Subcutaneous abdominal adipose tissue (tissue), 5 donors: ENCODE measurements at regions not wholly inside any gene's neighbourhood (a gene's known extent, or its start where the extent isn't known, plus 50 kb on each side); places are given as distances from the start of the nearest gene placed in this dataset.

Source experiments
- H3K27ac ChIP-seq: one replicate; pipeline ENCODE4 v1.7.0; 2013; ENCODE audit warnings: low read depth, mild to moderate bottlenecking, inconsistent platforms, low read length, moderate library complexity
- H3K27me3 ChIP-seq, 5 donors: one replicate each; pipeline ENCODE4 v1.7.0; 2013; ENCODE audit warnings: low read length in 5 of 5, inconsistent platforms in 1 of 5; ENCODE audit not compliant: control insufficient read depth in 5 of 5, insufficient read depth in 4 of 5
- H3K36me3 ChIP-seq, 5 donors: one replicate each; pipeline ENCODE4 v1.7.0; 2013; ENCODE audit warnings: low read length in 5 of 5; ENCODE audit not compliant: control insufficient read depth in 5 of 5, insufficient read depth in 5 of 5
- H3K4me1 ChIP-seq, 5 donors: one replicate each; pipeline ENCODE4 v1.7.0; 2013; ENCODE audit warnings: low read length in 5 of 5, mild to moderate bottlenecking in 3 of 5, moderate library complexity in 1 of 5; ENCODE audit not compliant: control insufficient read depth in 5 of 5, insufficient read depth in 5 of 5
- H3K4me3 ChIP-seq, 5 donors: one replicate each; pipeline ENCODE4 v1.7.0; 2013; ENCODE audit warnings: low read length in 5 of 5, low read depth in 1 of 5
- H3K9ac ChIP-seq, 5 donors: one replicate each; pipeline ENCODE4 v1.7.0; 2013; ENCODE audit warnings: low read length in 5 of 5, mild to moderate bottlenecking in 4 of 5, moderate library complexity in 3 of 5
- H3K9me3 ChIP-seq, 5 donors: one replicate each; pipeline ENCODE4 v1.7.0; 2013; ENCODE audit warnings: low read length in 5 of 5; ENCODE audit not compliant: control insufficient read depth in 5 of 5
- donor health status: healthy.
- donor health status: healthy.
- donor health status: healthy.
- donor health status: healthy.
- donor health status: healthy.

DNA sequence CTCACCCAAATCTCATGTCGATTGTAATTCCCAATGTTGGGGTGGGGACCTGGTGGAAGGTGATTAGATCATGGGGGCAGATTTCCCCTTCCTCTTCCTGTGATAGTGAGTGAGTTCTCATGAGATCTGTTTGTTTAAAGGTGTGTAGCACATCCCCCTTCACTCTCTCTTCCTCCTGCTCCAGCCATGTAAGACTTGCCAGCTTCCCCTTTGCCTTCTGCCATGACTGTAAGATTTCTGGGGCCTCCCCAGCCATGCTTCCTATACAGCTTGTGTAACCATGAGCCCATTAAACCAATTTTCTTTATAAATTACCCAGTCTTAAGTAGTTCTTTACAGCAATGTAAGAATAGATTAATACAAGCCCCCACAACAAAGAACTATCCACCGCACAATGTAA is 109.9 kb upstream of the JAZF1 start:
- Histone ChIP-seq H3K27me3 (peaks cover 0 to 4% (median 0%) of the 10 kb centered on the region in 5 donors), H3K36me3 (no peaks in the 10 kb centered on the region), H3K9me3 (no peaks in the 10 kb centered on the region), H3K27ac (no peak overlapping the region), H3K4me3 (no peak overlapping the region), H3K4me1 (no peaks in the 10 kb centered on the region), H3K9ac (no peak overlapping the region)

DNA sequence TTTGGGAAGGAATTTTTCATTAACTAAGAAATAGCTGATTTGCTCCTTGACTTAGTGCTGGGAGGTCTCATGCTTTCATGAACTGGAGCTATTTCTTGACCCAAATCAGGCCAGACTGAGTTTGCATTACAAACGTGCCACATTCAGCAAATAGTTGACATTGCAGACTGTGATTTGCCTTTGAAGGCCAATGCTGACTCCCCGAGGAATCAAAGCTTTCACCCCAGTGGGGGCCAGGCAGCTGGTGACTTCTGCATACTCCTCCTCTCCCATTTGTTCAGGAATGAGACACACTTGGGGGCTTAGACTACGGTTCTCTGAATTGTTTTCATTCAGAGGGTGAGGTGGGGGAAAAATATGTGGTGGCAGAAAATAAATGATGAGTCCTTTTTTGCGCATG is 111.0 kb upstream of the JAZF1 start:
- no peaks in the 10 kb centered on the region for H3K9me3 ChIP-seq
- peaks cover 0 to 4% (median 0%) of the 10 kb centered on the region in 5 donors for H3K27me3 ChIP-seq
- no peak overlapping the region for H3K27ac ChIP-seq
- H3K36me3 ChIP-seq: no peaks in the 10 kb centered on the region
- no peaks in the 10 kb centered on the region for H3K4me1 ChIP-seq
- no peak overlapping the region for H3K4me3 ChIP-seq
- H3K9ac ChIP-seq: no peak overlapping the region

DNA sequence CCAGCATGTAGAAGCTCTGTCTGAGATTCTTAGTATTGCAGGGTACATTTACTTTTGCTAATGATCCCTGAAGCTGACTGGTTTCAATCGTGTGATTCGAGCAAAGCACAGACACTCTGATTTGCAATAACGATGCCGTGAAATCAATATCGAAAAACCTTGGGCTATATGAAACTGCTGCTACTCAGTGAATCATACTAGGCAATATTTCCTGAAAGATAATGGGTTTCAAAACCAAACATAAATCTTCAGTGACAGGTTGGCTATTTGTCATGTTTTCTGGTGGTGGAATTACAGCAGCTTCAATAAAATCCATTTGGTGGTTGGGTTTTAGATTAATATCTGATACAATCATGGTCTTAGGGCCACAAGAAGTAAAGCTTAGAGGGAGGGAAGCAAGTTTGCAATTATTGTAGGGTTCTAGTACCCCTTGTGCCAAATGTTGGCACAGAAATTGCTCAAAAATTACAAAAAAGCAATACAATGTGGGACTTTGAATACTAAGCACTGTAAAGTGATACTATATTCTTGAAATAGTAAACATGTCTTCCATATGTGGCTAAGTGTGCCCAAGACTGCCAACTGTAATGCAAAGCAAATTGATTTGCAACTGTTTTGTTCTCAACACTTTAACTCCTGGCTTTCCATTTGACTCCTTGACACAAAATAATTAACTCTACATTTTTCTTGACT is 112.4 kb upstream of the JAZF1 start:
- H3K9me3 ChIP-seq: no peaks in the 10 kb centered on the region
- H3K4me3 ChIP-seq: no peak overlapping the region
- H3K27me3 ChIP-seq: peaks cover 0 to 4% (median 0%) of the 10 kb centered on the region in 5 donors
- H3K4me1 ChIP-seq: no peaks in the 10 kb centered on the region
- no peaks in the 10 kb centered on the region for H3K36me3 ChIP-seq
- no peak overlapping the region for H3K9ac ChIP-seq
- no peak overlapping the region for H3K27ac ChIP-seq

DNA sequence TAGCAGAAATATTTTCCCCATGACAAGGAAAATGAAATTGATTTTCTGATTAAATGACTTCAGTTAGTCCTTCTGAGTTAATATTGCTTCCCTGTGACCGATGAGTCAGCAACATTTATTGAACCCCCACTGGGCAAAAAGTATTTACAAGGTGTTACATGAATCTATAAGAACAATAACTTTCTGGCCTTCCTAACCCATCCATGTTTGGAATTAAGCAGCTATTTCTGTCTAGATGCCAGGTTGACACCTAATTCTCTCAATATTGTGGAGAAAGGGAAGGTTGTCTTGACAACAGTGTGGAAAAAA is 112.9 kb upstream of the JAZF1 start:
- Histone ChIP-seq H3K36me3 (no peaks in the 10 kb centered on the region), H3K4me1 (no peaks in the 10 kb centered on the region), H3K9me3 (no peaks in the 10 kb centered on the region), H3K27me3 (peaks cover 0 to 4% (median 0%) of the 10 kb centered on the region in 5 donors), H3K4me3 (no peak overlapping the region), H3K27ac (no peak overlapping the region), H3K9ac (no peak overlapping the region)

DNA sequence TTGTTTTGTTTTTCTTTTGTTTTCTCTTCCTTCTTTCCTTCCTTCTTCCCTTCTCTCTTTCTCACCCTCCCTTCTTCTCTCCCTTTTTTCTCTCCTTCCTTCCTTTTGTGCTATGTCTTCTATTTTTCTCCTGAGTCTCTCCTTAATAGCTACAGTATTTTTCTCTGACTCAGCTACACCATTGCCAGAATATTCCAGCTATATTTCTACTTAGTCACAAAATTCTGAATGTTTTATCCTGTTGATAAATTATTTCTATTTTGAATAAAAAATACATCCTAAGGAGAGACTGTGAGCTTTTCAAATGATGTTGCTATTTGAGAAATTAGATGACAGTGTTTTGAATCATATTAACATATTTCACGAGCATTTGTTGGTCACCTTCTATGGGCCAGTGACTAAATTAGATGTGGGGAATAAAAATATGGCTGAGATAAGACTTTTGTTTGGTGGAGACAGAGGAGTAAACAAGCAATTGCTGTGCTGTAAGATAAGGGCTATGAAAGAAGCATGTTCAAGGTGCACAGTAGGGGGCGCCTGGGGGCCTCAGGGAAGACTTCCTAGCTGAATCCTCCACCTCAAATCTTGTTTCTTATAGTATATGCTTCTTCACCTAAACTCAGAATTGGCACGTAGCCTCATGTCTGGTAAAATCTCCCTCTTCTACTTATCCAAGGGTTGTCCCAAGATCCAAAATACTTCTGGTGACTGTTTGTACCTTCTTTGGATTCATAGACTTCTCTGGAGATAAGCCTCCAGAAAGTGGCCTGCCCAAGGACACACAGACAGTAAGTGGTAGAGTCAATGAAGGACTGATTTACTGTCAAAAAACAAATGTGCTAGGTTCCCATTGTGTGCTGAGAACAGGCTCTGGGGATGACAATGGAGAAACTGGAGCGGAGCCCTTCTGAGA is 115.5 kb upstream of the CREB5 start:
- H3K9ac ChIP-seq: no peak overlapping the region
- H3K4me1 ChIP-seq: peaks cover 0 to 7% (median 0%) of the 10 kb centered on the region in 5 donors
- no peaks in the 10 kb centered on the region for H3K9me3 ChIP-seq
- peaks cover 0 to under 1% (median 0%) of the 10 kb centered on the region in 5 donors for H3K27me3 ChIP-seq
- H3K36me3 ChIP-seq: no peaks in the 10 kb centered on the region
- no peak overlapping the region for H3K4me3 ChIP-seq
- H3K27ac ChIP-seq: no peak overlapping the region

DNA sequence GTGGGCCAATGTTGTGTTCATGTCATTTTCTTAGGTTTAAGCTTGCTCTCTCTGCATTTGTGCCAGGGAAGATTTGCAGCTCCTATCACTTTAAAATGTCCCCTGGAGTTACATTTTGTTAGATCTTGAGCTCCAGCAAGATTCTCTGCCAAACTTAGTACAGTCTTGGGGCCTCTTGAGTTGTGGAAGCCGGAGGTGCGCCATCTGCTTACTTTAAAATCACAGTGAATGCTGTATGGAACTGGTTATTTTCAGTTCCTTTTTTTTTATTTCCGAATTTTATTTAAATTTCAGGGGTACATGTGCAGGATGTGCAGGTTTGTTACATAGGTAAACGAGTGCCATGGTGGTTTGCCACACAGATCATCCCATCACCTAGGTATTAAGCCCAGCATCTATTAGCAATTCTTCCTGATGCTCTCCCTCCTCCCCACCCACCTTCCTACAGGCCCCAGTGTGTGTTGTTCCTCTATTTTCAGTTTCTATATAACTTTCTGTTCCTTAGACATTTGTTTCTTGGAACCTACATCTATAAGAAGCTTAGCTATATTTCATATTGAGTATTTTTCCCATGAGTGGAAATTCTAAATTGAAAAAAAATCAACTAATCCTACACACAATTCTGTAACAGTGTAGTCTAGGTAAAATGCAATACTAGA is 114.4 kb upstream of the CREB5 start:
- peaks cover 0 to 7% (median 0%) of the 10 kb centered on the region in 5 donors for H3K4me1 ChIP-seq
- H3K27ac ChIP-seq: no peak overlapping the region
- no peak overlapping the region for H3K9ac ChIP-seq
- H3K36me3 ChIP-seq: no peaks in the 10 kb centered on the region
- no peak overlapping the region for H3K4me3 ChIP-seq
- no peaks in the 10 kb centered on the region for H3K27me3 ChIP-seq
- H3K9me3 ChIP-seq: no peaks in the 10 kb centered on the region

DNA sequence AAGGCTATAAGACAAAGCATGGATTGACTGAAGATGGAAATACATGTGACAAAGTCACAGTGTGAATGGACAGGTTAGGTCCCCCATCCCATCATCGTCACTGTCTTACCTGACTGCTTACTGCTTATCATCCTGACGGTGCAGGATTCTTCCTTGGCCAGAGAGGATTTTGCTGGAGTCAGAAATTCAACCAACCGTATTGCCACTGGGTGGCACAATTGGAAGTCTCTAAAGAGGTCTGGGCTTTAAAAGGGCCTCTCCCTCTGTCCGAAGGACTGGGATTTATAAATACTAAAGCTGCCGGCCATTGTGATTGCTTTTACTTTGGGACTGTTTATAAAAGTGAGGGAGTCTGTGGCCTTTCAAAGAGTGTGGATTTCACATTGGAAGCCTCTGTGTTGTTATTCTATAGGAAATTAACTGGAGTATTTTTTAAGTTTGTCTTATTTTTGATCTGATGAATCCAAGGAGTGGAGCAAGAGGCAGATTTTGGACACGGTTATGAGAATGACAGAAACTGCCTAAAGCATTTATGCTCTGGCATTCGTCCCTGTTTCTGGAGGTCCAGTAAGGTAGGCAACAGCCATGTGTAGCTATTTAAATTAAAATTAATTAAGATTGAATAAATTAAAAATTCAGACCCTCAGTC is 113.3 kb upstream of the CREB5 start:
- H3K9ac ChIP-seq: no peak overlapping the region
- H3K27ac ChIP-seq: no peak overlapping the region
- H3K4me1 ChIP-seq: peaks cover 0 to 7% (median 0%) of the 10 kb centered on the region in 5 donors
- no peaks in the 10 kb centered on the region for H3K36me3 ChIP-seq
- no peaks in the 10 kb centered on the region for H3K9me3 ChIP-seq
- H3K27me3 ChIP-seq: no peaks in the 10 kb centered on the region
- no peak overlapping the region for H3K4me3 ChIP-seq

DNA sequence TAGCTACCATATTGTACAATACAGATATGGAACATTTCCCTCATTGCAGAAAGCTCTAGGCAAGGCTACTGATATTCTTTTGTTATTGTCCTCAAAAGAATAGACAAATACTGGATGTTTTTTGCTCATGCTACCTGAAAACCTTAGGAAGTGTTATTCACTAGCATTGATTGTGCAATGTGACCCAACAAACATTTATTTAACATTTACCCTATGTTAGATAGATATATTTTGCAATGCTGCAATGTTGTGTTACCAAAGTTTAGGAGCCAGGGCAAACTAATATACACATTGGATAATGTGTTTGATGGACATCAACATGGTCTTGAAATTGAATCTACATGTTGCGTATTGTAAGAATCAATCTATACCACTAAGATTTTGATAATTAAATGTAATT is 112.8 kb upstream of the CREB5 start:
- Histone ChIP-seq H3K27me3 (no peaks in the 10 kb centered on the region), H3K4me1 (peaks cover 0 to 7% (median 0%) of the 10 kb centered on the region in 5 donors), H3K9me3 (no peaks in the 10 kb centered on the region), H3K36me3 (no peaks in the 10 kb centered on the region), H3K27ac (no peak overlapping the region), H3K9ac (no peak overlapping the region), H3K4me3 (no peak overlapping the region)

DNA sequence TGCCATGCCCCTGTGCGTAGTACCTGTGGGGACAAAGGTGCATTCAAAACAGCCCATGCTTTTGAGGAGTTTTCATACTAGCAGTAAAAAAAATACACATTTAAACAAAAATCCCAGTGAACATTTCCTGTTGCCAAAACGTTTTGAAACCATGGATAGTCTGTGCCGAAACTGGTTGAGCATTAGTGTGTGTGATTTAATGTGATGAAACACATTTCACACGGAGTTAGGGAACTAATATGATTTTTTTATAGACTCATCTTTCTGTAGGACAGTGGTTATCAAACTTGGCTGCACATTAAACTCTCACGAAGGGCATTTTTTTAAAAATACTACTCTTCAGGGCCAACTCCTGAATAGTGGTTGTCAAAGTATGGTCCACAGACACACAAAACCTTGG is 111.8 kb upstream of the CREB5 start:
- H3K27me3 ChIP-seq: no peaks in the 10 kb centered on the region
- peaks cover 0 to 7% (median 0%) of the 10 kb centered on the region in 5 donors for H3K4me1 ChIP-seq
- no peaks in the 10 kb centered on the region for H3K9me3 ChIP-seq
- H3K36me3 ChIP-seq: no peaks in the 10 kb centered on the region
- H3K9ac ChIP-seq: no peak overlapping the region
- H3K27ac ChIP-seq: no peak overlapping the region
- H3K4me3 ChIP-seq: no peak overlapping the region
